ENCODE measurements at regions not wholly inside any gene's neighbourhood (a gene's known extent, or its start where the extent isn't known, plus 50 kb on each side); places are given as distances from the start of the nearest gene placed in this dataset.

GRCh38 chr11:134574425-134574824, 162.4 kb upstream of the B3GAT1 start:
- no peak overlapping the region for H3K27ac ChIP-seq (ENCODE audit: low read length)
- H3K9me3 ChIP-seq (ENCODE audit: control insufficient read depth, low read depth, low read length): no peaks in the 10 kb centered on the region
- H3K27me3 ChIP-seq (ENCODE audit: control insufficient read depth, insufficient read depth, low read length): no peaks in the 10 kb centered on the region
- no peaks in the 10 kb centered on the region for H3K4me1 ChIP-seq (ENCODE audit: control insufficient read depth, insufficient read depth, low read length)
- WGBS (ENCODE audit: insufficient coverage, low lambda C conversion rate): no CpG with 5 or more reads among the region's 7 CpGs
- H3K4me3 ChIP-seq (ENCODE audit: low read length): no peak overlapping the region
- no peaks in the 10 kb centered on the region for H3K36me3 ChIP-seq (ENCODE audit: control insufficient read depth, insufficient read depth, low read length)
- no peak for DNase-seq

DNA sequence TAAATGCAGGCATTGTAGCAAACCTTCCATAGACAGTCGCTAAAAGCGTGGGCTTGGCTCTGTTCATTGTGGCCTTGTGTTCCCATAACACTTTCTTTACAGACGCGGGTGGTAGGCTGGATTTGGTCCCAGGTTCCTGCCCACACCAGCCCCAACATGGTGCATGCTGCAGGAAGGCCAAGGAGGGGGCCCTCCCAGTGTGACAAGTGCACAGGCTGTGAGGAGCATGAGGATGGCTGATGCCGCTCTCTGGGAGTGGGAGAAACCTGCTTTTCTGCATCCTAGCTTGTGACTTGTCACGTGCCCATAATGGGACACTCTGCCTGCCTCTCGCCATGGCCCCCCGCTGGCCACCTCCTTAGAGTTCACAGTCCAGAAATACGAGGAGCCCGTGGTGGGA, 161.8 kb upstream of the B3GAT1 start:
- 60% methylated on average over 1 of the region's 10 CpGs for WGBS (ENCODE audit: insufficient coverage, low lambda C conversion rate)
- no peaks in the 10 kb centered on the region for H3K4me1 ChIP-seq (ENCODE audit: control insufficient read depth, insufficient read depth, low read length)
- H3K4me3 ChIP-seq (ENCODE audit: low read length): no peak overlapping the region
- DNase-seq: no peak
- H3K27ac ChIP-seq (ENCODE audit: low read length): no peak overlapping the region
- peaks cover 4% of the 10 kb centered on the region for H3K27me3 ChIP-seq (ENCODE audit: control insufficient read depth, insufficient read depth, low read length)
- no peaks in the 10 kb centered on the region for H3K9me3 ChIP-seq (ENCODE audit: control insufficient read depth, low read depth, low read length)
- H3K36me3 ChIP-seq (ENCODE audit: control insufficient read depth, insufficient read depth, low read length): no peaks in the 10 kb centered on the region

GRCh38 chr11:134572741-134573675, 161.0 kb upstream of the B3GAT1 start:
- Histone ChIP-seq H3K9me3 (ENCODE audit: control insufficient read depth, low read depth, low read length) (no peaks in the 10 kb centered on the region), H3K4me1 (ENCODE audit: control insufficient read depth, insufficient read depth, low read length) (no peaks in the 10 kb centered on the region), H3K27me3 (ENCODE audit: control insufficient read depth, insufficient read depth, low read length) (peaks cover 4% of the 10 kb centered on the region), H3K27ac (ENCODE audit: low read length) (no peak overlapping the region), H3K36me3 (ENCODE audit: control insufficient read depth, insufficient read depth, low read length) (no peaks in the 10 kb centered on the region), H3K4me3 (ENCODE audit: low read length) (no peak overlapping the region)
- no peak for DNase-seq
- no CpG with 5 or more reads among the region's 22 CpGs for WGBS (ENCODE audit: insufficient coverage, low lambda C conversion rate)

DNA sequence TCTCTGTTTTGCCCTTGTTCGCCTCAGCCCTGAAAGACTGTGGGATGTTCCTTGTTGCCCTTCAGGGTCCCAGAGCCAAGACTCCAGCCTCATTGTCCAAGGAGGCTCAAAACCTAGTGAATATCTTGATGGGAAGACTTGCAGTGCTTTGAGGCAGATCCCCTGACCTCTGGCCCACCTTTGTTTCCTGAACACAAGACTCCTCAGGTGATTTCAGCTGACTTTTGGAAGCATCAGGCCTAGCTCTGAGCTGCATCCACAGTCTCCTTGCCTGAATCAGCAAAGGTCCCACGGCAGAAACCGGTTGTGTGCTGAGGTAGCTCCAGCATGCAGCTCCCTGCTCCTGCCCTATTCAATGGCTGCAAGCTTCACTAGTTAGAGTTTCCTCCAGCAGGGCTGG, 159.3 kb upstream of the B3GAT1 start:
- H3K4me1 ChIP-seq (ENCODE audit: control insufficient read depth, insufficient read depth, low read length): no peaks in the 10 kb centered on the region
- no CpG with 5 or more reads among the region's 3 CpGs for WGBS (ENCODE audit: insufficient coverage, low lambda C conversion rate)
- no peaks in the 10 kb centered on the region for H3K36me3 ChIP-seq (ENCODE audit: control insufficient read depth, insufficient read depth, low read length)
- no peak overlapping the region for H3K4me3 ChIP-seq (ENCODE audit: low read length)
- no peaks in the 10 kb centered on the region for H3K9me3 ChIP-seq (ENCODE audit: control insufficient read depth, low read depth, low read length)
- H3K27ac ChIP-seq (ENCODE audit: low read length): no peak overlapping the region
- peaks cover 4% of the 10 kb centered on the region for H3K27me3 ChIP-seq (ENCODE audit: control insufficient read depth, insufficient read depth, low read length)
- no peak for DNase-seq

DNA sequence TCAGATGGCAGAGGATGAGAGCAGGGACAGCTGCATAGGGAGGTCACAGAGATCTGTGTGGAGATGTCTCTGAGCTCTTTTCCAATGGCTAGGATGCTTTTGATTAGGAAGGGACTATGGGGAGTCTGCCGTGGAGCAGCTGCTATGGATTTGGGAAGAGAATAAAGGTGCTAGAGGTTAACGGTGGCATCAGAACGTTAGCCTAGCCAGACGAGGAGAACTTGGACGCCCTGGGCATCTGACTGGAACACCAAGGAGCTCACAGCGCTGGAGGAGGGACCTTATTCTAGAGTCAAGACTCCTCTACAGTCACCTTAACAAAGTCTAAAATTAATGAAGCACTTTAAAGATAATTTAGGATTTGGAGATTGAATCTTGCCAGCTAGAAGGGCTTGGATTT, 157.2 kb upstream of the B3GAT1 start:
- WGBS (ENCODE audit: insufficient coverage, low lambda C conversion rate): no CpG with 5 or more reads among the region's 6 CpGs
- no peaks in the 10 kb centered on the region for H3K36me3 ChIP-seq (ENCODE audit: control insufficient read depth, insufficient read depth, low read length)
- H3K4me1 ChIP-seq (ENCODE audit: control insufficient read depth, insufficient read depth, low read length): no peaks in the 10 kb centered on the region
- peaks cover 4% of the 10 kb centered on the region for H3K27me3 ChIP-seq (ENCODE audit: control insufficient read depth, insufficient read depth, low read length)
- H3K27ac ChIP-seq (ENCODE audit: low read length): no peak overlapping the region
- DNase-seq: no peak
- H3K4me3 ChIP-seq (ENCODE audit: low read length): no peak overlapping the region
- no peaks in the 10 kb centered on the region for H3K9me3 ChIP-seq (ENCODE audit: control insufficient read depth, low read depth, low read length)

GRCh38 chr11:134566311-134566710, 154.3 kb upstream of the B3GAT1 start:
- Histone ChIP-seq H3K36me3 (ENCODE audit: control insufficient read depth, insufficient read depth, low read length) (no peaks in the 10 kb centered on the region), H3K9me3 (ENCODE audit: control insufficient read depth, low read depth, low read length) (no peaks in the 10 kb centered on the region), H3K27ac (ENCODE audit: low read length) (no peak overlapping the region), H3K4me3 (ENCODE audit: low read length) (no peak overlapping the region), H3K27me3 (ENCODE audit: control insufficient read depth, insufficient read depth, low read length) (peaks cover 4% of the 10 kb centered on the region), H3K4me1 (ENCODE audit: control insufficient read depth, insufficient read depth, low read length) (no peaks in the 10 kb centered on the region)
- no peak for DNase-seq
- no CpG with 5 or more reads among the region's 4 CpGs for WGBS (ENCODE audit: insufficient coverage, low lambda C conversion rate)

GRCh38 chr11:134565343-134565891, 153.4 kb upstream of the B3GAT1 start:
- no peak overlapping the region for H3K4me3 ChIP-seq (ENCODE audit: low read length)
- H3K27ac ChIP-seq (ENCODE audit: low read length): no peak overlapping the region
- H3K36me3 ChIP-seq (ENCODE audit: control insufficient read depth, insufficient read depth, low read length): no peaks in the 10 kb centered on the region
- H3K9me3 ChIP-seq (ENCODE audit: control insufficient read depth, low read depth, low read length): no peaks in the 10 kb centered on the region
- no peak for DNase-seq
- peaks cover 4% of the 10 kb centered on the region for H3K27me3 ChIP-seq (ENCODE audit: control insufficient read depth, insufficient read depth, low read length)
- no peaks in the 10 kb centered on the region for H3K4me1 ChIP-seq (ENCODE audit: control insufficient read depth, insufficient read depth, low read length)
- 86% methylated on average over 10 of the region's 12 CpGs for WGBS (ENCODE audit: insufficient coverage, low lambda C conversion rate)

GRCh38 chr11:134564472-134565200, 152.6 kb upstream of the B3GAT1 start:
- H3K27me3 ChIP-seq (ENCODE audit: control insufficient read depth, insufficient read depth, low read length): peaks cover 4% of the 10 kb centered on the region
- H3K36me3 ChIP-seq (ENCODE audit: control insufficient read depth, insufficient read depth, low read length): no peaks in the 10 kb centered on the region
- H3K9me3 ChIP-seq (ENCODE audit: control insufficient read depth, low read depth, low read length): no peaks in the 10 kb centered on the region
- no peaks in the 10 kb centered on the region for H3K4me1 ChIP-seq (ENCODE audit: control insufficient read depth, insufficient read depth, low read length)
- WGBS (ENCODE audit: insufficient coverage, low lambda C conversion rate): 80% methylated on average over 2 of the region's 6 CpGs
- H3K4me3 ChIP-seq (ENCODE audit: low read length): no peak overlapping the region
- H3K27ac ChIP-seq (ENCODE audit: low read length): no peak overlapping the region
- DNase-seq: no peak

DNA sequence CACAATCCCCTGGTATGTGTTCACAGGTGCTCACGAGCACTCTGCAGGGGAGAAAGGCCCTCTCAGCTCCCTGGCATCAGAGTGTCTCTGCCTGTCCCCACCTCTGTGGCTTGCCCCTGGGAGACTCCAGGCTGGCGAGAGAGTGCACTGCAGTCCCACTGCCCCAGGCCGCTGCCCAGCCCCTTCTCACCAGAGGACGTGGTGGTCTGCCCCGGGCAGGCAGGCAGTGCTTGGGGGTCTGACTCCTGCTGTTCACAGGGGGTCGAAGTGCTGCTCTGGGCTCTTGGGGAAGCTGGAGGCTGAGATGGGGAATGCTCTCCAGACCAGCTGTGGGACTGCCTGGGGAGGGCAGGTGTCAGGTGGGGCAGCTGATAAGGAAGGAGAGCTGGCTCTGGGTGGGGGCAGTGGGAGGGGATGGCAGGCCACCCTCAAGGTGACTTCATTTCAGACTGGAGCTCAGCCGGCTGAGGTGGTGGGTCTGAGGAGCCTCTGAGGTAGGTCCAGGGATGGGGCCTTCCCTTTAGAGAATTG, 151.0 kb upstream of the B3GAT1 start:
- H3K36me3 ChIP-seq (ENCODE audit: control insufficient read depth, insufficient read depth, low read length): no peaks in the 10 kb centered on the region
- H3K27ac ChIP-seq (ENCODE audit: low read length): no peak overlapping the region
- no CpG with 5 or more reads among the region's 7 CpGs for WGBS (ENCODE audit: insufficient coverage, low lambda C conversion rate)
- H3K4me3 ChIP-seq (ENCODE audit: low read length): no peak overlapping the region
- no peaks in the 10 kb centered on the region for H3K9me3 ChIP-seq (ENCODE audit: control insufficient read depth, low read depth, low read length)
- H3K27me3 ChIP-seq (ENCODE audit: control insufficient read depth, insufficient read depth, low read length): no peaks in the 10 kb centered on the region
- no peaks in the 10 kb centered on the region for H3K4me1 ChIP-seq (ENCODE audit: control insufficient read depth, insufficient read depth, low read length)
- DNase-seq: no peak

GRCh38 chr11:134562196-134562595, 150.2 kb upstream of the B3GAT1 start:
- no peaks in the 10 kb centered on the region for H3K27me3 ChIP-seq (ENCODE audit: control insufficient read depth, insufficient read depth, low read length)
- no peak overlapping the region for H3K4me3 ChIP-seq (ENCODE audit: low read length)
- H3K9me3 ChIP-seq (ENCODE audit: control insufficient read depth, low read depth, low read length): no peaks in the 10 kb centered on the region
- no peak overlapping the region for H3K27ac ChIP-seq (ENCODE audit: low read length)
- WGBS (ENCODE audit: insufficient coverage, low lambda C conversion rate): no CpG with 5 or more reads among the region's 4 CpGs
- no peaks in the 10 kb centered on the region for H3K36me3 ChIP-seq (ENCODE audit: control insufficient read depth, insufficient read depth, low read length)
- DNase-seq: no peak
- H3K4me1 ChIP-seq (ENCODE audit: control insufficient read depth, insufficient read depth, low read length): no peaks in the 10 kb centered on the region

All from large intestine (tissue), 3 donors.